GM18951 (cell line): ENCODE measurements at regions not wholly inside any gene's neighbourhood (a gene's known extent, or its start where the extent isn't known, plus 50 kb on each side); places are given as distances from the start of the nearest gene placed in this dataset.

Experiments
- POLR2A ChIP-seq: IDR thresholded peaks from 4 replicates; pipeline ENCODE4 v1.6.1; 2011; ENCODE audit warnings: mild to moderate bottlenecking; ENCODE audit not compliant: insufficient read length, insufficient read depth; ENCODE audit errors: extremely low read depth
- in situ Hi-C: fragments of 300-500 bp; cut with MboI; formaldehyde crosslinking; loops from one replicate; pipeline ENCODE4 v1.12.0; 2022; ENCODE audit warnings: low sequenced_read_pairs, mixed read lengths, inconsistent platforms; ENCODE audit not compliant: unreplicated experiment

DNA sequence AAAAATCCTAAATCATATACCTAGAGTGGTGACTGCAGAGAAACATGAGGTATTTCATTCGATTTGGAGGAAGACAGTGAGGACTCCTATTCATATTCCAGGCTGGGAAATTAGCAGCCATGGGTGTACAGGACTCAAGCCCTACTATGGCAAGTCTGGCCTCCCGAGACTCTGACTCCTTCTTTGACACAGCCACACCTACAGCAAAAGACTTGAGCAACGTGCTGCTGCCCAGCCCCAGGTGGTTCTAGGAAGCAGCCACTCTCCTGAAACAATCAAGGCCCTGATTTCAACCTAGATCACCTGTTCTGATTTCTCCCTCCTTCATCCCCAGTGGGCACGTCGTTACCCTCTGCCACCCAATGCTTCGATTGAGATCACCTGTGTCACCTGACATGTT is 84.0 kb upstream of the ATP11B start:
- TF ChIP-seq POLR2A, result no peak
- in situ Hi-C loops, result no loop called here

DNA sequence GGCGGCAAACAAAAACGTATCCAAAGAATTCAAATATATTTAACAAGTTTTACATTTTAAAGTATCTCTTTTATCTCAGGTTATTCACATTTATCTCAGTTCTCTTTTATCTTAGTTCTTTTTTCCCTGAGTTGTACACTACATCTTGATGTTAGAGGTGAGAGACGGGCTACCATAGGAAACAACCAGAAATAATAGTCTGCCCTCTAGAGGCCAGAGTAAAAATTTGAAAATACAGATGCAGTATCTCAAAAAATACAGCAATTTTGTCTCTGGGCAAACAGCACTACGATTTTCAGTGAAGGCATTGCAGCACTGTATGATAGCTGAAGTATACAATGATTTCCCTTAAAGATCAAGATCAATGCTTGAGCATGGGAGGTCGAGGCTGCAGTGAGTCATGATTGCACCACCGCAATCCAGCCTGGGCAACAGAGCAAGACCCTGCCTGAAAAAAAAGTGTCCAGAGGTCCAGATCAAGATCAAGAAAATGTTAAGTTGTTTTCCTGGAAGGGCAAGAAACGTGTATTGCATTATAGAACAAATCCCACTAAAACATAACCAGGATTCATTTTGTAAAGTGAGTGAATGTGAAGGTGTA is 82.6 kb upstream of the ATP11B start:
- TF ChIP-seq POLR2A, result no peak
- in situ Hi-C loops, result loop anchor here (10.0 kb wide), 1 partner anchor 674 kb away; no protein-coding TSS in a partner anchor

DNA sequence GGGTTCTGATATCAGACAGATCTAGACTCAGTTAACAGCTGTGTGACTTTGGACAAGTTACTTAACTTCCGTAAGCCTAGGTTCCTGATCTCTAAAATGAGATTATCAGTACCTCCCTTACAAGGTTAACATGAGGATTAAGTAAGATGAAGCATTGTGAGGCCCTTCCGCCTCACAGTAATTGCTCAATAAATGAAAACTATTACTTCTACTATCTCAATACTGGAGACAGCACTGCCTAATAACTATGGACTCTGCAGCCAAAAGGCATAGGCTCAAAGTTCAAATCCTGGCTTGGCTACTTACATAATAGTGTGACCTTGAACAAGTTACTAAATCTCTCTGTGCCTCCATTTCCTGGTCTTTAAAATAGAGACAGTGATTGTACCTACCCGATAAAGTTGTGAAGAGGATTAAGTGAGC is 82.0 kb upstream of the ATP11B start:
- TF ChIP-seq POLR2A, result no peak
- in situ Hi-C loops, result loop anchor here (10.0 kb wide), 1 partner anchor 674 kb away; no protein-coding TSS in a partner anchor

DNA sequence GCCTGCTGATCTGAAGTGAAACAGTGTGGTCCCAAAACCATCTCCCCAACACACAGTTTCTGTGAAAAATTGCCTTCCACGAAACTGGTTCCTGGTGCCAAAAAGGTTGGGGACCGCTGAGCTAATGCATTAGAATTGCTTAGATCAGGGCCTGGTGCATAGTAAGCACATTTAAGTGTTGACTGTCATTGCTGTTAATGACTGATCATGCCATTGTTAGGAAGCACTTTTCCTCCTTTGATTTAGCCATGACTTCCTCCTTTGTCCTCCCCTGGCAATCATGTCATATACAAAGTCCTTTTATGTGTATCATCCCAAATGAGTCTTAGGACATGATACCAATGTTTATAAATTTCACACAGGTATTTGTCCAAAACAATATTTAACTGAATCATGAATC is 81.5 kb upstream of the ATP11B start:
- no peak for TF ChIP-seq POLR2A
- in situ Hi-C loops, result loop anchor here (10.0 kb wide), 1 partner anchor 673 kb away; no protein-coding TSS in a partner anchor

DNA sequence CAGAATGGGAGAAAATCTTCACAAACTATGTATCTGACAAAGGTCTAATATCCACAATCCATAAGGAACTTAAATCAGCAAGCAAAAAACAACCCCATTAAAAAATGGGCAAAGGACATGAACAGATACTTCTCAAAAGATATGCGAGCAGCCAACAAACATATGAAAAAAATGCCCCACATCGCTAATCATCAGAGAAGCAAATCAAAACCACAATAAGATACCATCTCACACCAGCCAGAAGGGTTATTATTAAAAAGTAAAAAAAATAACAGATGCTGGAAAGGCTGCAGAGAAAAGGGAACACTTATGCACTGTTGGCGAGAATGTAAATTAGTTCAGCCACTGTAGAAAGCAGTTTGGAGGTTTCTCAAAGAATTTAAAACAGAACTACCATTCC is 80.2 kb upstream of the ATP11B start:
- in situ Hi-C loops, result loop anchor here (10.0 kb wide), 1 partner anchor 672 kb away; no protein-coding TSS in a partner anchor
- TF ChIP-seq POLR2A, result no peak

DNA sequence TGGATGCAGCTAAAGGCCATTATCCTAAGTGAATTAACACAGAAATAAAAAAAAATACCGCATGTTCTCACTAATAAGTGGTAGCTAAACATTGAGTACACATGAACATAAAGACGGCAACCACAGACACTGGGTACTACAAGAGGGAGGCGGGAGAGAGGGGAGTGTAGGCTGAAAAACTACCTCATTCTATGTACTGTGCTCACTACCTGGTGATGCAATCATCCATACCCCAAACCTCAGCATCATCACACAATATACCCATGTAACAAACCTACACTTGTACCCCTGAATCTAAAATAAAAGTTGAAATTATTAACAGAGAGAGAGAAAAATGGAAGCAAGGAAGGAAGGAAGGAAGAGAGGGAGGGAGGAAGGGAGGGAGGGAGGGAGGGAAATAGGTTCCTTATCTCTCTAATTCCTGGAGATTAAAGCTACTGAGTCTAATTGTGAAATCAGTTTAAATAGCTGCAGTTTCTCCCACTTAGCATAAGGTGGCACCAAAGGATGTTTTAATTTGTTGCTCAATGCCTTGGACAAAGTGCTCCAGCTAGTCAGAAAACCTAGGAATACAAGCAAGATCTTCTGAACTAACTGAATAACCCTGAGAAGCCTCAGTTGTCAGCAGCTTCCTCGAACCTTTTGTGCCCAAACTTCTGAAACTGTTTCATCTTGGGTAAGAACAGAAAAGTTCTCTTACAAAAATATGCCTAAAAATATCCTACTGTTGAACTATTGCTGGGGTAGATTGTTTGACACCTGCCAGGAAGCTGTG is 79.4 kb upstream of the ATP11B start:
- in situ Hi-C loops, result loop anchor here (10.0 kb wide), 1 partner anchor 671 kb away; no protein-coding TSS in a partner anchor
- no peak for TF ChIP-seq POLR2A

DNA sequence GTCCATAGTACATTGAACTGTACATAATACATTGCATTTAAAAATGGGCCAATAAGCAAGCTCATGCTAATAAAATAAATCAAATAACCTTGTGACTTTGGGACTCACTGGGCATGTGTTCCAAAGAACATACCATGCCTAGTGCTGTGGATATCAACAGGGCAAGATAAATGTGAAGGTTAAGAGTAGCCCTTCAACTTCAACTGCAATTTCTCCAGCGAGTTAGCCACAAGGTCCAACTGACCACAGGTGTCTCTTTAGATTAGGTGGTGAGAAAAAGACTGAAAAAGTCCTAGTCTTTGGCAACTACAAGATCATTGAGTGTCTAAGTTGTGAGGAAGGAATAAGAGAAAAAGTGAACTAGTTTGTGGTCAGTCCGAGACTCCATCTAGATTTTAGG is 78.3 kb upstream of the ATP11B start:
- in situ Hi-C loops, result loop anchor here (10.0 kb wide), 1 partner anchor 670 kb away; no protein-coding TSS in a partner anchor
- no peak for TF ChIP-seq POLR2A

DNA sequence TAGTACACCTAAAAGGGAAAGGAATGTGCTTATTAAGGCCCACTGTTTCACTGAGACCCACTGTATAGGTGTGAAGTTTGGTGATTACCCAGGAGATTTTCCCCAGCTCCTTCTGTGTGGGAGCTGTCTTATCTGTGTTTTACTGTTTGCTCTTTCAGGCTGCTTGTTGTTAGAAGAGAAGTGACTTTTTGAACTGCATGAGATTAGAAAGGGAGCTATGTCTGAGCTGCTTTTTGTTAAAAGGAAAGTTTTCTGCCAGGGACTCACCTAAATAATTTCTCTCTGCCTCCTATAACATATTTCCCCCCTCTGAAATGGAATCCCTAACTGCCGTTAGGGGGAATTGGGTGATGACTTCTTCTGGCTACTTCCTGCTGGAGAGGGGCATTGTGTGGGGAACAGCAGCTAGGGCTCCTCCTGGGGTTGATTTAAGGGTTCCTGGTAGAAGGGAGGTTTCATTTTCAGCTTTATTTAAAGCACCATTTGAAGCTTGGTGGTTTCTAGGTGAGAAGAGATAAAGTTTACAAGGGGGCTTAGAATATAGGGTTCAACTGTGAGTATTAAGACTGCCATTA is 77.1 kb upstream of the ATP11B start:
- in situ Hi-C loops, result loop anchor here (10.0 kb wide), 1 partner anchor 669 kb away; no protein-coding TSS in a partner anchor

DNA sequence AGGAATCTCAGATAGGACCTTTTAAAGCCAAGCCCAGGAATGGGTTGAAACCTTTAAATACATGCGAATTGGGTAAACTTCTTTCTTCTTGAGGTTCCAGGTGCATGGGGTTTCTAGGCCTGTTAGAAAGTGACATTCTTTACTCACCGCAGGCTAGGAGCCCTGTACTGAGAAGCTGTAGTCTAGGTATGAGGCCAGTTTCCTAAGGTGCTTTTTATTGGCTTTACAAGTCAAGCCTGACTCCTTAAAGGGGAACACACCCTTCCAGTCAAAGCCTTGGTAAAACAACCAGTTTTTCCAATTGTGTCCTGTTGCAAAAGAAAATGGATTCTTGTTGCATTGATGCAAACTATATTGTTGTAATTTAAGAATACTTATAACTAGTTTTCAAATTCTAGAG is 76.1 kb upstream of the ATP11B start:
- TF ChIP-seq POLR2A, result no peak
- in situ Hi-C loops, result loop anchor here (10.0 kb wide), 1 partner anchor 668 kb away; no protein-coding TSS in a partner anchor

More for the DNA sequence above, 77.1 kb upstream of the ATP11B start:
- TF ChIP-seq POLR2A, result no peak

DNA sequence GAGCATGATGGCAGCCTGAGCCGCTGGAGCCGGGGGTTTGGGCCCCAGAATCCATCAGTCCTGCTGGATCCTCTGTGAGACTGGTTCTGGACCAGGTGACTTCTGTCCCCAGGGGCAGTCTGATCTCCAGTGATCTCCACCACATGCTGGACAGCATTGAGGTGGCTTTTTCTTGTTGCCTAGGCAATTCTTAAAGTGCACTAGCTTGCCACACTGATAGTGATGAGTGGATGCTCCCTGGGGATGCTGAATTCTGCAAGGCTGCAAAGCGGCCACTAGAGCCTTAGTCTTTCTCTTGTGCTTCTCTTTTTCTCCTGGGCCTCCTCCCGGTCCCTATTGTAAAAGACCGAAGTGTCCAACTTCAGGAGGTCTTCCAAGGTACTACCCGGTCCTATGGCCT is 70.4 kb upstream of the ATP11B start:
- in situ Hi-C loops, result loop anchor here (10.0 kb wide), 1 partner anchor 112 kb away; no protein-coding TSS in a partner anchor
- TF ChIP-seq POLR2A, result no peak

DNA sequence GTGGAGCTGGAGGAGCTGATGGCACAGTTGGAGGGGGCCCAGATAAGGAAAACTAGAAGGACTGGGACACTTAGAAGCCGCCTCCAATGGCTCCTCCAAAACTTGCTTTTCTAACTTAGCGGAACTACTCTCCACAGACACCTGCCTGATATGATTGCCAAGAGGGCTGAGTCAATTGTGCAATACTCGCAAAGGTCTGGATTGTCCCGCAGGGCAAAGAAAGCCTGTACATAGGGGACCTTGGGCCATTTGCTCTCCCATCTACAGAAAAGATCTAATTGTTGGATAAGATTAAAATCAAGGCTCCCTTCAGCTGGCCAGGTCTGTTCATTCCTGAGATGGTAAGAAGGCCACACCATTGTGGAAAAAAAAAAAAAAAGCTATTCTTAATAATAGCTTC is 69.7 kb upstream of the ATP11B start:
- no peak for TF ChIP-seq POLR2A
- in situ Hi-C loops, result loop anchor here (10.0 kb wide), 1 partner anchor 111 kb away; no protein-coding TSS in a partner anchor

DNA sequence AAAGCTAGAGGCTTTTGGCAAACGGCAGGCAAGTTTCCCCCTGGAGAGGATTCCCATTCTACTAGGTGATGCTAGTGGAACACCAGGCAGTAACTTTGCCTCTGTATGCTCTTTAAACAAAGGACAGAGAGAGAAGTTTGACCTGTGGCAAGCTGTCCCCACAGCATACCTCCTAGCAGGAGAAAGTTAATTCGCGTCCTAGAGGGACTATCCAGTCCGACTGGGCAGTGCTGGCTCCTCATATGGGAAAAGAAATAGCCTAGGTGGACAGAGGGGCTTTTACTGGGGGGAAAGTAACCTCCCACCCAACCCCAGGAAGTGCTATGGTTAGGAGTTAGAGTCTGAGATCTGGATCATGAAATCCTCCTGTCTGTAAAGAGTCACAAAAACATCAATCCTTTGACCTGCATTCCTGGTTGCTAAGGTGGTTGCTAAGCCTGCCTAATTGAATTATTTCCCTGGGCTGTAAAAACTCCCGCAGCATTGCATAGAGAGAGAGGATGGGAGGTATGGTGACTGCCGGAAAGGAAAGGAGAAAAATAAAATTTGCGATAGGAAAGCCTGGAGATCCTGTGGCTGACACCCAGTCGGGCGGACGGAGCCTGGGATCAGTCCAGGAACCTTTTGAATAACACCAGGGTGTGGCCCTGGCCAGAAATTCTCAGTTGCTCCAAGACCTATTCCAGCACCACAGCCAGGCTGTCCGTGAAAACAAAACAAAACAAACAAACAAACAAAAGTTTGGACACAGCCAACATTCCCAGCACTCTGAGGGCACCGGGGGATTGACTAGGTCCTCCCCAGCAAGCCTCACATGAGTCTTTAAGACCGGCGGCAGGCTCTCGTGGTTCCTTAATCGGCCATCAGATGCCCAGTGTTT is 67.7 kb upstream of the ATP11B start:
- no peak for TF ChIP-seq POLR2A
- in situ Hi-C loops, result loop anchor here (10.0 kb wide), 1 partner anchor 109 kb away; no protein-coding TSS in a partner anchor
